Smooth muscle cell (in vitro differentiated cells): ENCODE measurements at regions not wholly inside any gene's neighbourhood (a gene's known extent, or its start where the extent isn't known, plus 50 kb on each side); places are given as distances from the start of the nearest gene placed in this dataset.

ENCODE experiments used
- DNase-seq: peaks from one replicate; lab custom pipeline; 2025; ENCODE audit not compliant: unreplicated experiment; lab: John Stamatoyannopoulos, UW
- H2AFZ ChIP-seq: fragments of 200-600 bp; sonication (generic); 2 replicates; pipeline ENCODE4 v1.6.0; 2016; ENCODE audit warnings: antibody characterized with exemption, low read depth, mild to moderate bottlenecking
- H3F3A ChIP-seq: fragments of 200-600 bp; sonication (generic); 2 replicates; pipeline ENCODE4 v1.6.0; 2017; ENCODE audit warnings: antibody characterized with exemption, low read depth
- H3K27ac ChIP-seq: fragments of 200-600 bp; sonication (generic); 2 replicates; pipeline ENCODE4 v1.5.1; 2016; ENCODE audit warnings: low read depth, mild to moderate bottlenecking
- H3K27me3 ChIP-seq: fragments of 200-600 bp; sonication (generic); 2 replicates; pipeline ENCODE4 v1.6.1; 2016; ENCODE audit warnings: low read depth, mild to moderate bottlenecking
- H3K36me3 ChIP-seq: fragments of 200-600 bp; sonication (generic); 2 replicates; pipeline ENCODE4 v1.5.1; 2016; ENCODE audit warnings: low read depth
- H3K4me1 ChIP-seq: fragments of 200-600 bp; sonication (generic); 2 replicates; pipeline ENCODE4 v1.5.1; 2016; ENCODE audit warnings: low read depth
- H3K4me2 ChIP-seq: fragments of 200-600 bp; sonication (generic); 2 replicates; pipeline ENCODE4 v1.6.0; 2016; ENCODE audit warnings: mild to moderate bottlenecking
- H3K4me3 ChIP-seq: fragments of 200-600 bp; sonication (generic); 2 replicates; pipeline ENCODE4 v1.5.1; 2016; ENCODE audit warnings: mild to moderate bottlenecking
- H3K79me2 ChIP-seq: fragments of 200-600 bp; sonication (generic); 2 replicates; pipeline ENCODE4 v1.6.0; 2016; ENCODE audit warnings: low read depth, mild to moderate bottlenecking
- H3K9ac ChIP-seq: fragments of 200-600 bp; sonication (generic); 2 replicates; pipeline ENCODE4 v1.6.0; 2016; ENCODE audit warnings: low read depth
- H3K9me3 ChIP-seq: fragments of 200-600 bp; sonication (generic); replicated peaks from 2 replicates; pipeline ENCODE4 v1.5.1; 2016; ENCODE audit warnings: low read depth
- H4K20me1 ChIP-seq: fragments of 200-600 bp; sonication (generic); 2 replicates; pipeline ENCODE4 v1.6.0; 2016; ENCODE audit warnings: low read depth
- WGBS: methylation state at CpG from one replicate; pipeline ENCODE4 v1.1.7; 2016; ENCODE audit warnings: low lambda C conversion rate; 5-methylcytosine and 5-hydroxymethylcytosine counted together
- TF ChIP-seq, protein P1 (sequence below): fragments of 200-600 bp; sonication (generic); IDR thresholded peaks from 2 replicates; pipeline ENCODE4 v1.5.1; 2017; ENCODE audit warnings: borderline replicate concordance, mild to moderate bottlenecking, antibody characterized with exemption; ENCODE audit not compliant: insufficient read depth, poor library complexity, severe bottlenecking

DNA sequence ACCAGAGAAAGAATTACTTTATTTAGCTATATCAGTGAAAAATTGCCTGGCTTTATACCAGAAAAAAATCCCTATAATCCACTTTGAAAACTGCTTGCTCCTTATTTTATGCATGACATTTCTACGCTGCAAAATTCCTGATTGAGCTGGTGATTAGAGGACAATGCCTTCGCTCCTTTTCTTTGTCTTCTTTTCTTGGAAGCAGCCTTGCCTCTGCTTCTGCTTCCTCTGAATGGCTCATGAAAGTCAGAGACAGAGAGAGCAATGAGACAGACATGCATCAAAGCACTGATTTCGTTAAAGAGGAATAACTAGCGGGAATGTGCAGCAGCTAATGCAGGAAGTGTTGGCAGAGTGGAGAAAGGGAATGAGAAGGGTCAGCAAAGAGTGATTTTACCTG, 294.3 kb upstream of the IGFBP7 start:
- 73% methylated on average over 4 of the region's 4 CpGs for WGBS

DNA sequence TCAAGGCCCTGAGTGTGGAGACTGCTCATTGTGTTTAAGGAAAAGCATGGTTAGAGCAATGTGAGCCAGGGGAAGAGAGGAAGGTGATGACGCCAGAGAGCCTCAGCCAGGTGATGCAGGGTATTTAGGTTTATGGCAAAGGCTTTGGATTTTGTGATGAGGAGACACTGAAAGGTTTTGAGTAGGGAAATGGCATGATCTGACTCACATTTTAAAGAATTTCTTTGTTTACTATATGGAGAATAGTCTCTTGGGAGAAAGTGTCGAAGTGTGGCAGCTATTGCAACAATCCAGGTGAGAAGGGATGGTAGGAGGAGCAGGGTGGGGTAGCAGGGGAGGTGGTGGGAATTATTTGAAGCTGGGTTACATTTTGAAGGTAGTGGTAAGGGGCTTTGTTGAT, 293.4 kb upstream of the IGFBP7 start:
- WGBS = 75% methylated on average over 2 of the region's 2 CpGs
- Histone ChIP-seq H3K4me3 (no peak overlapping the region), H3K4me2 (no peak overlapping the region), H3K9ac (no peak overlapping the region), H3K79me2 (no peaks in the 10 kb centered on the region), H3F3A (no peaks in the 10 kb centered on the region), H4K20me1 (no peaks in the 10 kb centered on the region), H3K4me1 (peaks cover 11% of the 10 kb centered on the region), H3K27ac (no peak overlapping the region), H3K27me3 (no peaks in the 10 kb centered on the region), H3K36me3 (no peaks in the 10 kb centered on the region), H2AFZ (no peak overlapping the region), H3K9me3 (no peaks in the 10 kb centered on the region)
- TF ChIP-seq, protein P1, sequence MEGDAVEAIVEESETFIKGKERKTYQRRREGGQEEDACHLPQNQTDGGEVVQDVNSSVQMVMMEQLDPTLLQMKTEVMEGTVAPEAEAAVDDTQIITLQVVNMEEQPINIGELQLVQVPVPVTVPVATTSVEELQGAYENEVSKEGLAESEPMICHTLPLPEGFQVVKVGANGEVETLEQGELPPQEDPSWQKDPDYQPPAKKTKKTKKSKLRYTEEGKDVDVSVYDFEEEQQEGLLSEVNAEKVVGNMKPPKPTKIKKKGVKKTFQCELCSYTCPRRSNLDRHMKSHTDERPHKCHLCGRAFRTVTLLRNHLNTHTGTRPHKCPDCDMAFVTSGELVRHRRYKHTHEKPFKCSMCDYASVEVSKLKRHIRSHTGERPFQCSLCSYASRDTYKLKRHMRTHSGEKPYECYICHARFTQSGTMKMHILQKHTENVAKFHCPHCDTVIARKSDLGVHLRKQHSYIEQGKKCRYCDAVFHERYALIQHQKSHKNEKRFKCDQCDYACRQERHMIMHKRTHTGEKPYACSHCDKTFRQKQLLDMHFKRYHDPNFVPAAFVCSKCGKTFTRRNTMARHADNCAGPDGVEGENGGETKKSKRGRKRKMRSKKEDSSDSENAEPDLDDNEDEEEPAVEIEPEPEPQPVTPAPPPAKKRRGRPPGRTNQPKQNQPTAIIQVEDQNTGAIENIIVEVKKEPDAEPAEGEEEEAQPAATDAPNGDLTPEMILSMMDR = no peak
- no peak for DNase-seq

More for the DNA sequence above, 294.3 kb upstream of the IGFBP7 start:
- Histone ChIP-seq H3K36me3 (no peaks in the 10 kb centered on the region), H2AFZ (no peak overlapping the region), H4K20me1 (no peaks in the 10 kb centered on the region), H3K4me1 (peaks cover 11% of the 10 kb centered on the region), H3K27ac (no peak overlapping the region), H3K27me3 (no peaks in the 10 kb centered on the region), H3K79me2 (no peaks in the 10 kb centered on the region), H3K4me2 (no peak overlapping the region), H3K9me3 (no peaks in the 10 kb centered on the region), H3F3A (no peaks in the 10 kb centered on the region), H3K9ac (no peak overlapping the region), H3K4me3 (no peak overlapping the region)
- DNase-seq = no peak
- TF ChIP-seq, protein P1 = no peak

- H3K9ac ChIP-seq = no peak overlapping the region
- H3K27me3 ChIP-seq = no peaks in the 10 kb centered on the region
- H2AFZ ChIP-seq = no peak overlapping the region
- H3K9me3 ChIP-seq = no peaks in the 10 kb centered on the region
- no peaks in the 10 kb centered on the region for H3K36me3 ChIP-seq
- H3K79me2 ChIP-seq = no peaks in the 10 kb centered on the region
- no peak overlapping the region for H3K27ac ChIP-seq
- no peaks in the 10 kb centered on the region for H3F3A ChIP-seq
- H3K4me3 ChIP-seq = no peak overlapping the region
- H4K20me1 ChIP-seq = no peaks in the 10 kb centered on the region
- no peak for DNase-seq
- H3K4me2 ChIP-seq = no peak overlapping the region
- TF ChIP-seq, protein P1 = no peak
- H3K4me1 ChIP-seq = peaks cover 11% of the 10 kb centered on the region
- WGBS = 96% methylated on average over 4 of the region's 4 CpGs
Measured at GRCh38 chr4:57401586-57401985, 291.4 kb upstream of the IGFBP7 start.

- no peak overlapping the region for H3K27ac ChIP-seq
- no peaks in the 10 kb centered on the region for H3K4me1 ChIP-seq
- no peaks in the 10 kb centered on the region for H3K79me2 ChIP-seq
- H2AFZ ChIP-seq = no peak overlapping the region
- H3K36me3 ChIP-seq = no peaks in the 10 kb centered on the region
- no peak overlapping the region for H3K9ac ChIP-seq
- 94% methylated on average over 3 of the region's 3 CpGs for WGBS
- H3K27me3 ChIP-seq = no peaks in the 10 kb centered on the region
- no peak for DNase-seq
- no peaks in the 10 kb centered on the region for H3F3A ChIP-seq
- TF ChIP-seq, protein P1 = no peak
- H3K9me3 ChIP-seq = no peaks in the 10 kb centered on the region
- H3K4me2 ChIP-seq = no peak overlapping the region
- no peaks in the 10 kb centered on the region for H4K20me1 ChIP-seq
- H3K4me3 ChIP-seq = no peak overlapping the region
Measured at GRCh38 chr4:57378766-57379165, 268.6 kb upstream of the IGFBP7 start.
